Colonic mucosa (tissue), 4 donors: ENCODE measurements at regions not wholly inside any gene's neighbourhood (a gene's known extent, or its start where the extent isn't known, plus 50 kb on each side); places are given as distances from the start of the nearest gene placed in this dataset.

Source experiments
- DNase-seq: peaks from one replicate; pipeline ENCODE4 v3.0.0-alpha.2; 2020
- H3K27ac ChIP-seq: fragments of 200-600 bp; one replicate; pipeline ENCODE4 v1.8.0; 2021
- H3K27me3 ChIP-seq: fragments of 200-600 bp; one replicate; pipeline ENCODE4 v1.8.0; 2021
- H3K36me3 ChIP-seq: fragments of 200-600 bp; one replicate; pipeline ENCODE4 v1.8.0; 2021
- H3K4me1 ChIP-seq: fragments of 200-600 bp; one replicate; pipeline ENCODE4 v1.8.0; 2021; ENCODE audit warnings: mild to moderate bottlenecking
- H3K4me3 ChIP-seq: fragments of 200-600 bp; one replicate; pipeline ENCODE4 v1.8.0; 2021
- H3K9ac ChIP-seq, 2 donors: one replicate each; pipeline ENCODE4 v1.7.0; 2013; ENCODE audit warnings: control low read depth in 2 of 2, low read depth in 2 of 2, low read length in 2 of 2
- H3K9me3 ChIP-seq: fragments of 200-600 bp; one replicate; pipeline ENCODE4 v1.8.0; 2021
- CTCF ChIP-seq: fragments of 200-600 bp; IDR thresholded peaks from one replicate; pipeline ENCODE4 v1.8.0; 2022; ENCODE audit warnings: antibody characterized with exemption, mild to moderate bottlenecking
- intact Hi-C: fragments of 100-400 bp; cut with DNase I; formaldehyde crosslinking; loops from one replicate; pipeline ENCODE4 v1.14.1; 2022
- donor health status: healthy.
- donor health status: DM: no; HTN: no; CAD: no.
- donor health status: DM: no; HTN: no; CAD: no.

- Histone ChIP-seq H3K4me3 (no peak overlapping the region), H3K36me3 (no peaks in the 10 kb centered on the region), H3K9ac (no peak overlapping the region), H3K4me1 (no peaks in the 10 kb centered on the region), H3K27ac (no peak overlapping the region), H3K9me3 (no peaks in the 10 kb centered on the region), H3K27me3 (no peaks in the 10 kb centered on the region)
- DNase-seq = no peak
- TF ChIP-seq CTCF = no peak
- intact Hi-C loops = no loop called here
Measured at GRCh38 chr14:28120391-28120790, 646.2 kb upstream of the FOXG1 start.

GRCh38 chr14:28121512-28122297 lies 644.9 kb upstream of the FOXG1 start:
- intact Hi-C loops = no loop called here
- Histone ChIP-seq H3K36me3 (no peaks in the 10 kb centered on the region), H3K27ac (no peak overlapping the region), H3K9ac (no peak overlapping the region), H3K4me1 (no peaks in the 10 kb centered on the region), H3K27me3 (no peaks in the 10 kb centered on the region), H3K4me3 (no peak overlapping the region), H3K9me3 (no peaks in the 10 kb centered on the region)
- DNase-seq = no peak
- no peak for TF ChIP-seq CTCF

- DNase-seq = no peak
- Histone ChIP-seq H3K9ac (no peak overlapping the region), H3K36me3 (no peaks in the 10 kb centered on the region), H3K4me1 (no peaks in the 10 kb centered on the region), H3K4me3 (no peak overlapping the region), H3K27ac (no peak overlapping the region), H3K27me3 (no peaks in the 10 kb centered on the region), H3K9me3 (no peaks in the 10 kb centered on the region)
- intact Hi-C loops = no loop called here
- no peak for TF ChIP-seq CTCF
Measured at GRCh38 chr14:28130610-28131284, 635.8 kb upstream of the FOXG1 start.

- Histone ChIP-seq H3K9ac (no peak overlapping the region), H3K4me1 (no peaks in the 10 kb centered on the region), H3K4me3 (no peak overlapping the region), H3K27ac (no peak overlapping the region), H3K27me3 (no peaks in the 10 kb centered on the region), H3K9me3 (no peaks in the 10 kb centered on the region), H3K36me3 (no peaks in the 10 kb centered on the region)
- DNase-seq = no peak
- intact Hi-C loops = no loop called here
- no peak for TF ChIP-seq CTCF
Measured at GRCh38 chr14:28138341-28138740, 628.2 kb upstream of the FOXG1 start.

GRCh38 chr14:28141662-28142061 lies 624.9 kb upstream of the FOXG1 start:
- Histone ChIP-seq H3K4me3 (no peak overlapping the region), H3K27ac (no peak overlapping the region), H3K27me3 (no peaks in the 10 kb centered on the region), H3K9ac (no peak overlapping the region), H3K9me3 (no peaks in the 10 kb centered on the region), H3K36me3 (no peaks in the 10 kb centered on the region), H3K4me1 (no peaks in the 10 kb centered on the region)
- intact Hi-C loops = no loop called here
- DNase-seq = no peak
- TF ChIP-seq CTCF = no peak
